Right renal cortex interstitium (tissue), 3 donors: ENCODE measurements at regions not wholly inside any gene's neighbourhood (a gene's known extent, or its start where the extent isn't known, plus 50 kb on each side); places are given as distances from the start of the nearest gene placed in this dataset.
A peak's percentile ranks its signal among the peaks of the same experiment; 100 is the strongest.

Source experiments
- DNase-seq, 3 donors: peaks; one replicate each; pipeline ENCODE4 v3.0.0-alpha.2; 2013; ENCODE audit warnings: low read depth in 3 of 3, low spot score in 2 of 3

DNA sequence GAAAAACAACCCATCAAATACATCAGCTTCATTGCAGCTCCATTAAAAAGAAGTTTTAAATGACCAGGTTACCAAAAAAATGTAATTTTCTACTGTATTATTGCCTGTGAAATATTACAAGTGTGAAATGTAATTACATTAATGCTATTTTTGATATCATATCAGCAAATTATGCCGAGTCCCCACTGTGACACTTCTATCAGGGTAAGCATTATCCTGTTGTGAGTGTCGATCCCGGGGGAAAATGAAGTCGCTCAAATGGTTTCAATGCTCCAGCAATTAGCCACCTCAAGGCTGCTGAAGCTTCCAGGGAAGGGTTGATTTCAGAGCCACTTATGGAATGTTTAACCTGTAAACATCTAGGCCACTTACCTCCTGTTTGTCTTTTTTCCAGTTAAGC, 70.4 kb downstream of the RCN1 start:
- DNase-seq = no peak

DNA sequence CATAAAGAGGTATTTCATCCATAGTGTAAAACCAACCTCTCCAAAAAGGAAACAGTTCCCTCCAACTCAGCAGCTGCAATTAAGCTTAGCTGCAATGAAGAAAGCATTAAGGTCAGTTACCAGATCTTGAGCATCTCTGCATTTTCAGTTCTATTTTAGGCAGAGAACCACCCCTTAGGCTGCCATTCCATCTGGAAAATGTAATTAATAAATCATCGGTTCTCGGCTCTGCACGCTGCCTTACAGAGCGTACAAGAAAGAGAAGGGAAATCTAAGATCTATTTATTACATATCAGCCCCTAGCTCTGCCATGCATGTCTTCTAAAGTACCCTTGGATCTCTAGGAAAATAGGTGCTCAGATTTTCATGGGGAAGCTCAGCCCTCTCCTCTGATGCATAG, 71.5 kb downstream of the RCN1 start:
- DNase-seq = no peak

DNA sequence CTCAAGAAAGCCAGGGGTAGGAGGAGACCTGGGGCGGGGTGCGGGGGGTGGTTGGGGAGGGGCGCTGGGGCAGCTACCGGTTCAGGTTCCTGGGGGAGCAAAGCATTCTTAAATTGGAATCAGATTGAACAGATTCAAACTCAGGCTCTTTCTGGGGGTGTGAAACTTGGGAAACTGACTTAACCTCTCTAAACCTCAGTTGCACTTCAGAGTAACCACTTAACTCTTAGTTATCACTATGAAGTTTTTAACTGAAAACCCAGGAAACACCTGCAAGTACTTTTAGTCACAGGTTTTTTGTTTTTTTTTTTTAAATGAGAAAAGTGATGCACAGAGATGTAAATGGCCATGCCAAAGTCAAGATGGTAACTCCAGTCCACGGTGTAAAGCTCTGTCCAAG, 72.0 kb downstream of the RCN1 start:
- DNase-seq = no peak

DNA sequence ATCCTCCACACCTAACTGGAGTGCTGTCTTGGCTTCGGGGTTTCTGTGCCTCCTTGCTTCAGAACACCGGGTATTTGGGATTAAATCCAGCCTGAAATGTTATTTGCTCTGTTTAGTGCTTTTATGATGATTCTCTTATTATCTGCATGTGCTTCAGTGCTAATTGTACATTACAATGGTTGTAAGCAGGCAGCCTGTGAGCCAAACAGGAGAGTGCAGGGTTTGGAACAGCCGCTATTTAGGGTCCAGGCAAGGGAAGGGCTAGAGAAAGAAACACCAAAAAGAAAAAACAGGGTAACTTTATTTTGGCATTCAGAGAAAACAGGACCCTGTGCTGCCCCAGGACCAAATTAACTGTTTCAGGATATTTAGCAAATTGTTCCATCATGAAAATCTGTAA, 72.7 kb downstream of the RCN1 start:
- no peak for DNase-seq

DNA sequence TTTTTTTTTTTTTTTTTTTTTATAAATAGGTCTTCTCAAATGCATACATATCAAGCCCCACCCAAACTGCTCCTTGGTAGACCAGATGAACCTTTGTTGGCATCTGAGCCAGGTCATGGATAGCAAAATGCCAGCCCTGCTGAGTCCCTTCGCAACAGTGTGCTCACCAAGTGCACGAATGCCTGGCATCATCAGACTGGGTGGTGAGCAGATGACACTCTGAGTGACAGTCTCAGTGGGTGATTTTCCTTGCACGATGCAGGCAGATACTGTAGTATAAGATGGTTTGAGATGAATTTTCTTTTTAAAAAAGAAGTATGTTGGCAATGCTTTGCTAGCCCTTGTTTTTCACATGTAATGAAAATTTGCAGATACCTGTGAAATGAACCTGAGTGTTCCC, 74.0 kb downstream of the RCN1 start:
- DNase-seq = no peak

DNA sequence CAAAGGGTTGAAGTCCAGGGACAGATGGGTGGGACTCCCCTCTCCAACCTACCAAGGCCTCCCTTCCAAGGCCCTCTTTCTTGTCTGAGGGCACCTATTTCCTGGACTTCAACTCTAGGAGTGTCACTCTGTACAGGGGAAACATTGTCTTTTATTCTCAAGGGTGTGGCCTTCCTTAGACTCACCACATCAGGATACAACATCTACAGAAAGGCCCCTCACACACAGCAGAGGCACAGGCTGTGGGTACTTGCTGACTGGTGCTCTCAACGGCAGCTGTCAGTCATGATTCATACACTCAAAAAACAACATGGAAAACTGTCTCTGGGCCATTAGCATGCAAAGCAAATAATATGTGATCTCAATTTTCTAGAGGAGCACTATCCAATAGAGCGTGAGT, 78.0 kb downstream of the RCN1 start:
- no peak for DNase-seq

DNA sequence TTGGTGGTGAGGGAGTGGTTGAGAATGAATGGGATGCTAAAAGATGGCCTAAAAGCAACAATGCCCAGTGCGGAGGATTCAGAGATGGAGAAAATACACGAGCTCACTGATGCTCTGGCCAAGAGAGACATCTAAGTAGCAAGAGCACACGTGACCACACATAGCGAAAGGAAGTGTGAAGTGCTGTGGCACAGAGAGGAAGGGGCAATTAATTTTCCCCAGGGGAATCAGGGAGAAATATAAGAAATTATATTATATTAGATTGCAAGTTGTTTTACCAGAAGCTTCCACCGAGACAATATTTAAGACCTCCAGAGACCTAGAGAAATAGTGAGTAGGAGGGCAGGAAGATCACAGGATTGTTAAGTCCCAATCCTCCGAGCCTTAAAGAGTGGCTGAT, 80.6 kb downstream of the RCN1 start:
- DNase-seq = no peak

DNA sequence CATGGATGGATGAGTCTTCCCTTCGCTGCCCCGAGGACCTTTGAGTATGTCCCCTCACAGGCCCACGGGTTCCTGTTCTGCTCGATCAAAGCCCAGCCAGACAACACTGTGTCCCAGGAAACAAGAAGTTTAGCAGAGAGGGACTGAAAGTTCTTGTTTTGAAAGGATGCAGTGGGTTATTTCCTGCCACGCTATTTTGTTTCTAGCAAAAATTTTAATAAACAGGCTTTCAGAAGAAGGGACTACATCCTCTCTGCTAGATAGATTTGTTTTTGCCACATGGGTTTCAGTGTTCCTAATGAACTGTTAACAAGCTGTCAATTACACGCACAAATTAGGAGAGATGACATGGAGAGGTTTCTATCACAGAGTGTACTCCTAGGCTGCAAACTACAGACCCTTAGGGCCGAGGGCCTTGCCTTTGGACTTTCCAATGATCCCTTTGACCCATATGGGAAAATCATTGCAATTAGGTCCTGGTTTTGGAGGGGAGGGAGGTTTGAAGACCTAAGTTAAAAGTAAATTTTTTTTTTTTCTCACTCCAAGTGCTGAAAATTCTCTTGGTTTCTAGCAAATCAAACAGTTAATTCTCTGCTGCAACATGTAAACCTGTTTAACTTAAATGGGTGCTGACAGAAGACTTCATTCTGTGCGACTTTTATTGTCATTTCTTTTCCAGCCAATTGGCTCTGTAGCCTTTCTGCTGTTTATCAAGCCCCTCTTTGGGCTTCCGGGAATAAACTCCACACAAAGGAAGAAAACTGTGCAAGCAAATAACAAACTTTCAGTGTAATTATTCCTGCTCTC, 81.4 kb downstream of the RCN1 start:
- DNase-seq = no peak

DNA sequence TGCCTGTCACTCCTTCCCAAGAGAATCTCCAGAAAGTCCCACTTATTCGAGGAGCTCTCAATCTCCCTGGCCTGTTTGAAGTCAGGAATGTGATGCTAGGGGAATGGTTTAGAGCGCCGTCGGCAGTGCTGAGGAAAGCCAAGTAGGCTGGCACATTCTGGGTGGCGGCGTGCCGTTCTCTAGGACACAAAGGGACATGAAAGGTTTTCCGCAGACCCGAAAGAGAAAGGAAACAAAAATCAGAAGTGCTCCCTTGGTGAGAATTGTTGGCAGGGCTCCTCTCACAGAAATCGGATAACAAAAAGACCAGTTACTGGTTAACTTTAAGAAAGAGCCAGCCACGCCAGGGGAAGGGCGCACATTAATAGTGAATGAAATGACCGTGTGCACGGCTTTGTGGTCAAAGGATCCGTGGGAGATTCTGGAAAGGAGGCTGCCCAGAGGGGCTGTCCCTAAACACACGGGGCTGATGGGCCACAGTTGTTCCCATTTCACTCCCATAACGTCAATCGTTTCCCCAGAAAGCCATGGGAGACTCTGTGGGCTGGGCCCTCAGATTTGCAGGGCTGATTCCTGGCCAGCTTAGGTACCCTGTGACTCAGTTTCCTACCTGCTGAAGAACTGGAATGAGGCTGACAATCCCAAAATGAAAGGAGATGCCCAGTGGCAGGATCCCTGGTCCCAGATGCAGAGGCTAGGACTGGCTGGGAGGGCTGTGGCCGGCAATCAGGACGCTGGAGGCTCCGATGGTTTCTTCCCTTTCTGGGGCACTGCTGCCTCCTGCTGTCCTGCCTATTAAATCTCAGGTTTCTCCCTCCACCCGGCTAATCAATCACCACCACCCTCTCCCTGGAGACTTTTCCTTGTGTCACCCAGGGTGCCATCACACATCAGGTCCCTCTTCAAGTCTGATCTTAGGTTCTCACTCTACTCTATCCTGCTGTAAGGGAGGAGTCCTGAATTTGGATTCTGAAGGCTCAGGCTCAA, 82.3 kb downstream of the RCN1 start:
- DNase-seq = peak in 1 of 3 donors; percentile 50

DNA sequence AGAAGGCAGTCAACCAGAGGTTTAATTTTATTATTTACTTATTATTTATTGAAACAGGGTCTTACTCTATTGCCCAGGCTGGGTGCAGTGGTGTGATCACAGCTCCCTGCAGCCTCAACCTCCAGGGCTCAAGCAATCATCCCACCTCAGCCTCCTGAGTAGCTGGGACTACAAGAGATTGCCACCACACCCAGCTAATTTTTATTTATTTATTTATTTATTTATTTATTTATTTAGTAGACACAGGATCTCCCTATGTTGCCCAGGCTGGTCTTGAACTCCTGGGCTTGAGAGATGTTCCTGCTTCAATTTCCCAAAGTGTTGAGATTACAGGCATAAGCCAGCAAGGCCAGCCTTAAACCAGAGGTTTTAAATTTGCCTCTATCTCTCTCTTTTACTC, 83.1 kb downstream of the RCN1 start:
- no peak for DNase-seq

DNA sequence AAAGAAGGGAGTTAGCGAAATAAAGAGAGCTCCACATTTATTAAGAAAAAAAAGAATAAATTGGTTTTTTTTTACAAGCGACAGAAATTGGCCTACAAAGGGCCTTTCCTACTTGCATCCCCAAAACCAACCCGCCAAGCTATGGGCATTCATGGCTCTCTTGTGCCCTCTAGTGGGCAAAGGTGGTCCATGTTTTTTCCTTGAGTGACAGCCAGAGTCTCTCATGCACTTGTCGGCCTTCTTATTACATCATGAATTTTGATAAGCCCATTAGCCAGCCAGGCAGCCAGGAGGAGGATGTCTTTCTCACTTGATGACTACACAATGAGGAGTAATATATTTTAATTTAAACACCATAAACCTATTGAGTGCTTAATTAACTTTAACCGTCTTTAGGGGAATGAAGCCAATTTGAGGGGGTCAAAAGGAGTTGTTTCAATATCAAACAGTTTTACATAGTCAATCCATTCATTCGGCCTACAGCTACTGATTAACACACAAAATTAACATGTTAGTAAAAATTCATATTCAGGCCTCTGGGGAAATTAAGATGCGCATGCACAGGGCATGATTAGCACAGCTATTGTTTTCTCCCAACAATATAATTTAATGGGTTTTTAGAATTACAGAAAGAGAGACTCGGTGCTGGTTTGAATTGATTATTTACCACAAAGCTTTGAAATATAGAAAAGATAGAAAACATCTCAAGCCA, 85.5 kb downstream of the RCN1 start:
- DNase-seq = peak; percentile 73 to 74 (median 74)

DNA sequence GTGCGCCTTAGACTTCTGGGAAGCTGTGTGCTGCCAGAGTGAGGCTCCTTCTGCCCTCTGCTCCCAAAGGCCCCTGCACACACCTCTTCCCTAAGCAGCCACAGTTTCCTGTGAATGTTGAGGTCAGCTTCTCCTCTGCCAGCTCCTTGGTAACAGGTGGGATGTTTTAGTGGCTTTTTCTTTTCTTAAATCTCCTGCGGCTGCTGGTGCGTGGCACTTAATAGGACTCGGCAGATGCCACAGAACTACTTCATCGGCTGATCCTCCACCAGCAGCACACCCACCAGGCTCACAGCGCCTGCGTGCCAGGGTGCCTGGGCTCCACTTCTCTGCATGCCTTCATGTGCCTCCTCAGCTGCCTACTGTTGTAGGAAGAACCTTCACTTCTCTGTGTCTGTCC, 87.8 kb downstream of the RCN1 start:
- no peak for DNase-seq

DNA sequence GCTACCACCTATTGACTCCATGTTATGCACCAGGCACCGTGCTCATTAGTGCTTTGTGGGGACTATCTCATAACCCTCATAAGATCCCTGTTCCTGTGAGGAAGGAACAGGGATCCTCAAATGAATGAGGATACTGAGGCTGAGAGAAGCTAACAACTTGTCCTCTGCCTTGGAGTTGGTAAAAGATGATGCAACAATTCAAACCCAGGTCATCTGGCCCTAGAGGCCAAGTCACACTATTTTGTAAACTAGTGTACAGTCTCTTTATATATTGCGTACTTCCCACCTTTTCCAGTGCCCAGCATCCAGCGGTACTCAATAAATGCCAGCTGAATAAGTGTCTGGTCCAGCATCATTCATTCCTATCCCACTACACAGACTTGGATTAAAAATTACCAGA, 92.6 kb downstream of the RCN1 start:
- no peak for DNase-seq

DNA sequence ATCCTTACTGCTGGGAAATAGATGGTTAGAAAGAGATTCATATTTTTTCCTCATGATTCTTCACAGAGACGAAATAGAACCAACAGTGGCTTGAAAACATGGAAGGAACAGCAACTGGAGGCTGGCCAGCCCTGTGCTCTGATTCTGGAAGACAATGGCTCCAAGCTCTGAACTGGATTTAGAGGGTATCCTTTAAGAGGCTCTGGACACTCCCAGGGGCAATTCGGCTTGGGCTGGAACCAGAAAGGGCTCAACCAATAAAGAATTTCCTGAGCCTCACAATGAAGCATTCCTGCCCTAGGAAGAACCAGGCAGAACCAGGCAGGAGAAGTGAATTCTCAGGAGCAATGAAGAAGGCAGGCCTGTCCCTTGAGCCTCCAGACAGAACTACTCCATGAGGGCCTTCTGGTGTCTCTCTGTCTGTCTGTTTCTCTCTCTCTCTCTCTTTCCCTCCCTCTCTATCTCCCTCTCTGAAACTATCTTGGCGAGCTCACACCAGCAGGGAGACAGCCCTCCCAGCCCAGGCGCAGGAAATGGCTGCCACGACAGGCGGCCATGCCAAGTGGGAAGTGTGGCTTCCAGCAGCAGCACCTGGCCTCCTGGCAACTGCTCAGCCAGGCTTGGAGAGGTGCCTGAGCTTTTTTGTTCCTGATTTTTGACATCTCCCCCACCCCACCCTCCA, 93.3 kb downstream of the RCN1 start:
- DNase-seq = no peak

DNA sequence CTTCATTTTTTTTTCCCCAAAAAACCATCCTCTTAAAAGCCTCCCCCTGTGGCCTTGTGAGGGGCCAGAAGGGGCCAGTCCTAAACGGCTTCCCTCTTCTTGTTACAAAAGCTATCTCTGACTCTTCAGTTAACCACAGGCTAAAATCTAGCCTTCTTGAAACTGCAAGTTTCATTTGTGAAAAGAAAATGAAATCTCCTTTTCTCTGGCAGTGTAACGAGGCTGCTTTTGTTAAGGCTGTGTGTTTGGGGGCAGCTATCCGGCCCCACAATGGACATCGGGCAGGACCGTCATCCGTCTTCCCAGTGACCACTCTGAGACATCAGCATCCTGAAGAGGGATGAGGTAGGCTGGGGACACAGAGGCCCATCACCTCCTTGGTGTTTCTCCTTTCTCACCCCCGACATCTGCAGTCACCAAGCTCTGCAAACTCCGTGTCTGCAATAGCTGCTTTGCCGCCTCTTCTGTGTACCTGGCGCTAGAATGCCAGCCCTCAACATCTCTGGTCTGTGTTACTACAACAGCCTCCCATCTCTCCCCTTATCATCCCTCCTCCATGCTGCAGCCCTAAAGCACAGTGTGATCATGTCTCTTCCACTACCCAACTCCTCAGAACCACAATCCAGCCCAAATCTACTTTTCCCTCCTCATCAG, 94.0 kb downstream of the RCN1 start:
- no peak for DNase-seq

DNA sequence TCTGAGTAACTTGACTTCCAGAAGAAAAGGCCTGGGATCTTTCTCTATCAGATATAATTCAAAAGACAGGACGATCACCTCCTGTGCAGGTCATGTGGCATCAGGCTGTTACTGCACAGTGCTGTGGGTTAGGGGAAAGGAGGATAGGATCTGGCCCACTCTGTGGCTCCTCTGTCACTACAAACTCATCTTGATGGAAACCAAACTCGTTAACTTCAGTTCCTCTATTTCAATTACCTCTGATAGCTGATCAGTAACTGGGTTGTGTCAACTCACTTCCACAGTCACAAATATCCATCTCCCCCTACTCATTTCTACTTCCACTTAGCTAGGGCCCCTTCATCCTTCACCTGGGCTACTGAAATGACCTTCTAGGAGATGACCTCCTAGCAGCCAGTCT, 95.2 kb downstream of the RCN1 start:
- DNase-seq = no peak

DNA sequence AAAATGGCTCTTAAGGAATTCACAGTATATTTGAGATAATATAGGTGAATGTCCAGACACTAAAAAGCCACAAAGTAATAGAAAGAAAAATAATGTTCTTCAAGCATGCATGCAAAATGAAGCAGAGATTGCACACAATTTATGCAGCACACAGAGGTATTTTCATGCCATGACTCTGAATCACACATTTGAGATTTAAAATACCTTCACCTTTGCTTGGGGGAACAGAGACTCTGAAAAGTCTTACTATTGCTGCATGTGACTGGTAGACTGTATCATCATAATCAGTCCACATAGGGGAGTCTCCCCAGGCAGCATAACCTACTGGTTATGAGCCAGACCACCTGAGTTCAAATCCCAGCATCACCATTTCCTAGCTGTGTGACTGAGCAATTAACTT, 96.2 kb downstream of the RCN1 start:
- DNase-seq = no peak

DNA sequence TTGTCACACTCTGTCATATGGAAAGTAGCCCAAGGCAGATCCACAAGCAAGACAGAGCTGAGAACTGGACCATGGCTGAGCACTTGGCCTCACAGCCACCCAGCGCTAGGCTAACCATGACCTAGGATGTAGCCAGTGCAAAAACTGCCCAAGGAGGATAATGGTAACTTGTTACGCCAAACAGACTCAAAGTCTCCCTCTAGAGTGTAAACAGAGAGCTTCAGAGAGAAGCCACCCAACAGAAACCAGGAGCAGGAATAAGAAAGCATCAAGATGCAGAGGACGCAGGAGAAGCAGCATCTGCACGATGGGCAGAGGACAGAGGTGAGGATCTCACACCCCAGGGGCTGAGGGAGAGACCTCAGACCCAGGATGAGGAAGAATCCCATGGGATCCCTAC, 97.9 kb downstream of the RCN1 start:
- DNase-seq = no peak

DNA sequence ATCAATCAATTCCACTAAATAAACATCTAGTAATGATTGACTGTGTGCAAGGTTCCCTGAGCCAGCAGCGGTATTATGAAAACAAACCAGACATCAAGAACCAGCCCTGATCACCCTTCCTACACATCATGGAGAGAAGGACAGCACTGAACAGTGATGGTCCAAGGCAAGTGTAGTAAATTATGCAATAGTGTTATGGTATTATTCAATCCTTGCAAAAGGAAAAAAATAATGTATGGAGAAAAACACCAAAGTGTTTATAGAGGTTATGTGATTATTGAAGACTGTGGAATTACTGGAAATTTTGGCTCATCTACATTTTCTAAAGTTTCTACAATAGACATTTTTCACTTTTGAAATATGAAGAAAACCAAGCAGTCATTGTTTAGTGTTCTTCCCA, 105.3 kb downstream of the RCN1 start:
- DNase-seq = no peak

DNA sequence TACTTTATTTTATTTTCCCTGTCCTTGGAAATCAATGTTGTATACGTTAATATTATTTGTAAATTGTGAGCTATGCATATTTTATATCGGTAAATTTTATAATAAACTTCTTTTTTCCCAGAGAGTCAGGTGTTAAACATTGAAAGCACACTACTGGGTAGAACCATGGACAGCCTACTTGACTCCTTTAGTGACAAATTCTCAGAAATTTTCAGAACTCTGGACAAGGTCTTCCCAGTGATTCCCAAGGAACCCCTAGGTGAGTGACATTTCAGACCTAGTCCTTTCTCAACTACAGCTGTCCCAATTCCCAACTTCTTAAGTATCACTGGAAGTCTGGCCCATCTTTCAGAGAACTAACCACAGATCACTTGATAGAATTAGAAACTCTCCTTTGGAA, 107.2 kb downstream of the RCN1 start:
- no peak for DNase-seq
